Endothelial cell of umbilical vein (primary cell): ENCODE measurements at regions not wholly inside any gene's neighbourhood (a gene's known extent, or its start where the extent isn't known, plus 50 kb on each side); places are given as distances from the start of the nearest gene placed in this dataset.

Experiments used
- BruUV-seq: library from RNA; stranded (reverse); fragments of 400-500 nt; replicated peaks from 2 replicates; lab custom pipeline; 2021; lab: Mats Ljungman, UMichigan
- CTCF ChIA-PET: fragments of 300-600, 350-600 bp; sonication (Branson Sonifier 250); formaldehyde crosslinking; loops from one replicate; lab custom pipeline; 2021; ENCODE audit warnings: antibody characterized with exemption, inconsistent platforms; lab: Charles Lee
- POLR2A ChIA-PET: fragments of 300-600, 350-600 bp; sonication (Branson Sonifier 250); formaldehyde crosslinking; loops from one replicate; lab custom pipeline; 2021; ENCODE audit warnings: antibody characterized with exemption, inconsistent platforms; lab: Charles Lee
- DNase-seq: peaks from one replicate; pipeline ENCODE4 v3.0.0-alpha.2; 2011; ENCODE audit warnings: low read depth, low spot score
- FAIRE-seq: peaks from 2 replicates; lab custom pipeline; 2011; peaks lifted over from hg19 to GRCh38; lab: Jason Lieb, UNC
- H2AFZ ChIP-seq: 2 replicates; pipeline ENCODE4 v1.6.0; 2012; ENCODE audit warnings: low read depth, low read length, control low read depth, inconsistent platforms
- H3K27ac ChIP-seq: 2 replicates; pipeline ENCODE4 v1.5.1; 2011; ENCODE audit warnings: low read depth, mild to moderate bottlenecking, control low read depth, low read length, moderate library complexity; ENCODE audit not compliant: insufficient read depth
- H3K27me3 ChIP-seq, 2 experiments: 2 replicates each; pipeline versions ENCODE4 v1.6.0 to v1.6.1; 2011; ENCODE audit warnings: low read length in 2 of 2, mixed read lengths in 1 of 2; ENCODE audit not compliant: control insufficient read depth in 2 of 2, insufficient read depth in 2 of 2
- H3K36me3 ChIP-seq, 2 experiments: 2 replicates in 1 of 2; 3 replicates in 1 of 2; pipeline ENCODE4 v1.5.1; 2011; ENCODE audit warnings: low read length in 2 of 2, mild to moderate bottlenecking in 1 of 2, moderate library complexity in 1 of 2; ENCODE audit not compliant: control insufficient read depth in 2 of 2, insufficient read depth in 2 of 2; ENCODE audit errors: extremely low read depth in 1 of 2
- H3K4me1 ChIP-seq: 3 replicates; pipeline ENCODE4 v1.5.1; 2011; ENCODE audit warnings: mild to moderate bottlenecking, low read length; ENCODE audit not compliant: control insufficient read depth, insufficient read depth; ENCODE audit errors: extremely low read depth
- H3K4me2 ChIP-seq: 2 replicates; pipeline ENCODE4 v1.6.1; 2011; ENCODE audit warnings: low read length, control low read depth, mixed read lengths; ENCODE audit not compliant: insufficient read depth
- H3K4me3 ChIP-seq, 3 experiments: fragments of 200-600 bp in 1 of 3; sonication (generic), shearing (Covaris generic) in 1 of 3; replicated peaks in 1 of 3; 2 replicates each; pipeline ENCODE4 v1.5.1; 2011 to 2016; ENCODE audit warnings: control low read depth in 3 of 3, low read length in 3 of 3, mild to moderate bottlenecking in 2 of 3, inconsistent platforms in 1 of 3, low read depth in 1 of 3, moderate library complexity in 1 of 3; ENCODE audit not compliant: insufficient read depth in 1 of 3
- H3K79me2 ChIP-seq: 2 replicates; pipeline ENCODE4 v1.6.0; 2012; ENCODE audit warnings: low read length, inconsistent platforms; ENCODE audit not compliant: control insufficient read depth, insufficient read depth
- H3K9ac ChIP-seq: replicated peaks from 2 replicates; pipeline ENCODE3; 2011; ENCODE audit warnings: low read length, control low read depth; ENCODE audit not compliant: insufficient read depth; ENCODE audit errors: extremely low read depth
- H3K9me1 ChIP-seq: replicated peaks from 3 replicates; pipeline ENCODE4 v1.6.0; 2011; ENCODE audit warnings: mild to moderate bottlenecking, low read length; ENCODE audit not compliant: control insufficient read depth, insufficient read depth; ENCODE audit errors: extremely low read depth
- H3K9me3 ChIP-seq: replicated peaks from 2 replicates; pipeline ENCODE4 v1.5.1; 2012; ENCODE audit warnings: low read length, inconsistent platforms; ENCODE audit not compliant: control insufficient read depth, insufficient read depth
- H4K20me1 ChIP-seq: replicated peaks from 2 replicates; pipeline ENCODE3; 2011; ENCODE audit warnings: mild to moderate bottlenecking, low read length; ENCODE audit not compliant: control insufficient read depth, insufficient read depth; ENCODE audit errors: extremely low read depth
- EZH2 ChIP-seq: IDR thresholded peaks from 2 replicates; pipeline ENCODE4 v1.6.1; 2012; ENCODE audit warnings: borderline replicate concordance, low read depth, mild to moderate bottlenecking, moderate library complexity, low read length, inconsistent platforms; ENCODE audit not compliant: severe bottlenecking
- FOS ChIP-seq: IDR thresholded peaks from 2 replicates; pipeline ENCODE4 v1.6.1; 2011; ENCODE audit warnings: mild to moderate bottlenecking, low read length, moderate library complexity, borderline replicate concordance; ENCODE audit not compliant: insufficient read depth
- GATA2 ChIP-seq: IDR thresholded peaks from 2 replicates; pipeline ENCODE4 v1.7.0; 2011; ENCODE audit warnings: low read depth, mild to moderate bottlenecking, moderate library complexity, mixed read lengths, low read length; ENCODE audit not compliant: insufficient read length, insufficient read depth
- JUN ChIP-seq: IDR thresholded peaks from 2 replicates; pipeline ENCODE4 v1.6.1; 2011; ENCODE audit warnings: borderline replicate concordance, low read depth; ENCODE audit not compliant: insufficient read length, insufficient read depth
- MYC ChIP-seq: IDR thresholded peaks from one replicate; pipeline ENCODE4 v1.6.1; 2011; ENCODE audit warnings: mild to moderate bottlenecking, low read depth, low read length
- POLR2A ChIP-seq: IDR thresholded peaks from 2 replicates; pipeline ENCODE4 v1.6.1; 2012; ENCODE audit warnings: low read depth, mild to moderate bottlenecking, control low read depth, low read length
- POLR2AphosphoS5 ChIP-seq: IDR thresholded peaks from 2 replicates; pipeline ENCODE4 v1.6.1; 2012; ENCODE audit warnings: low read depth, mild to moderate bottlenecking, control low read depth, low read length, moderate library complexity; ENCODE audit not compliant: insufficient read depth
- dilution Hi-C: fragments of 300-500 bp; cut with MboI; formaldehyde crosslinking; loops from one replicate; pipeline ENCODE4 v1.15.0; 2019; ENCODE audit warnings: low sequenced_read_pairs; ENCODE audit not compliant: extremely low pct_ligation_motif_present
- intact Hi-C: fragments of 100-400 bp; cut with micrococcal nuclease; formaldehyde crosslinking; loops from one replicate; pipeline ENCODE4 v1.10.0; 2022
- TF ChIP-seq, protein P1 (sequence below), 2 donors: IDR thresholded peaks; 1 replicate in 1 of 2; 2 replicates in 1 of 2; pipeline ENCODE4 v1.5.1; 2011; ENCODE audit warnings: low read length in 2 of 2, mild to moderate bottlenecking in 2 of 2, moderate library complexity in 2 of 2, control low read depth in 1 of 2, inconsistent platforms in 1 of 2, low read depth in 1 of 2; ENCODE audit not compliant: insufficient read depth in 1 of 2; ENCODE audit errors: extremely low read depth in 1 of 2
- TF ChIP-seq, protein P2 (sequence below): IDR thresholded peaks from 2 replicates; pipeline ENCODE4 v1.6.1; 2011; ENCODE audit not compliant: insufficient read depth, insufficient read length

DNA sequence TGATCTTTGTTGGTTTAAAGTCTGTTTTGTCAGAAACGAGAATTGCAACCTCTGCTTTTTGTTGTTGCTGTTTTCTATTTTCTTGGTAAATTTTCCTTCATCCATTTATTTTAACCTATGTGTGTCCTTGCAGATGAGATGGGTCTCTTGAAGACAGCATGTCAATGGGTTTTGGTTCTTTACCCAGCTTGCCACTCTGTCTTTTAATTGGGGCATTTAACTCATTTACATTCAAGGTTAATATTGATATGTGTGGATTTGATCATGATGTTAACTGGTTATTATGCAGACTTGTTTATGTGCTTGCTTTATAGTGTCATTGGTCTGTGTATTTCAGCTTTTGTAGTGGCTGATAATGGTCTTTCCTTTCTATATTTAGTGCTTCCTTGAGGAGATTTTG lies 327.9 kb upstream of the SYT4 start:
- intact Hi-C loops = no loop called here
- DNase-seq (no peak), FAIRE-seq (no peak)
- H3K4me1 ChIP-seq = no peaks in the 10 kb centered on the region
- H3K9me1 ChIP-seq = no peaks in the 10 kb centered on the region
- ChIA-PET CTCF (no interaction called here), POLR2A (no interaction called here)
- H3K27me3 ChIP-seq = no peaks in the 10 kb centered on the region
- BruUV-seq = no TSS peak
- no peaks in the 10 kb centered on the region for H3K79me2 ChIP-seq
- no peak overlapping the region for H3K4me2 ChIP-seq
- no peaks in the 10 kb centered on the region for H3K36me3 ChIP-seq
- no peaks in the 10 kb centered on the region for H3K9me3 ChIP-seq
- no peak for TF ChIP-seq FOS
- TF ChIP-seq JUN = no peak
- TF ChIP-seq MYC = no peak
- TF ChIP-seq, protein P1, sequence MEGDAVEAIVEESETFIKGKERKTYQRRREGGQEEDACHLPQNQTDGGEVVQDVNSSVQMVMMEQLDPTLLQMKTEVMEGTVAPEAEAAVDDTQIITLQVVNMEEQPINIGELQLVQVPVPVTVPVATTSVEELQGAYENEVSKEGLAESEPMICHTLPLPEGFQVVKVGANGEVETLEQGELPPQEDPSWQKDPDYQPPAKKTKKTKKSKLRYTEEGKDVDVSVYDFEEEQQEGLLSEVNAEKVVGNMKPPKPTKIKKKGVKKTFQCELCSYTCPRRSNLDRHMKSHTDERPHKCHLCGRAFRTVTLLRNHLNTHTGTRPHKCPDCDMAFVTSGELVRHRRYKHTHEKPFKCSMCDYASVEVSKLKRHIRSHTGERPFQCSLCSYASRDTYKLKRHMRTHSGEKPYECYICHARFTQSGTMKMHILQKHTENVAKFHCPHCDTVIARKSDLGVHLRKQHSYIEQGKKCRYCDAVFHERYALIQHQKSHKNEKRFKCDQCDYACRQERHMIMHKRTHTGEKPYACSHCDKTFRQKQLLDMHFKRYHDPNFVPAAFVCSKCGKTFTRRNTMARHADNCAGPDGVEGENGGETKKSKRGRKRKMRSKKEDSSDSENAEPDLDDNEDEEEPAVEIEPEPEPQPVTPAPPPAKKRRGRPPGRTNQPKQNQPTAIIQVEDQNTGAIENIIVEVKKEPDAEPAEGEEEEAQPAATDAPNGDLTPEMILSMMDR (IDR thresholded peaks at IDR 0.05; ENCODE audit: extremely low read depth in 1 of 2, insufficient read depth in 1 of 2, low read depth in 1 of 2, low read length in 2 of 2) = no peak
- TF ChIP-seq, protein P2, sequence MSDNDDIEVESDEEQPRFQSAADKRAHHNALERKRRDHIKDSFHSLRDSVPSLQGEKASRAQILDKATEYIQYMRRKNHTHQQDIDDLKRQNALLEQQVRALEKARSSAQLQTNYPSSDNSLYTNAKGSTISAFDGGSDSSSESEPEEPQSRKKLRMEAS = no peak
- no peak for TF ChIP-seq EZH2
- no peak for TF ChIP-seq GATA2
- no peak for TF ChIP-seq POLR2AphosphoS5
- TF ChIP-seq POLR2A = no peak
- H3K4me3 ChIP-seq = no peak overlapping the region
- dilution Hi-C loops = no loop called here
- H3K9ac ChIP-seq = no peak overlapping the region
- H4K20me1 ChIP-seq = no peaks in the 10 kb centered on the region
- H3K27ac ChIP-seq = no peak overlapping the region
- H2AFZ ChIP-seq = no peak overlapping the region
